Left cardiac atrium (tissue), 4 donors: ENCODE measurements at regions not wholly inside any gene's neighbourhood (a gene's known extent, or its start where the extent isn't known, plus 50 kb on each side); places are given as distances from the start of the nearest gene placed in this dataset.
A peak's percentile ranks its signal among the peaks of the same experiment; 100 is the strongest.

Experiments
- ATAC-seq, 2 donors: fragments of 200-7000 bp; cut with Tn5 transposase; one replicate each; pipeline ENCODE4 v1.9.1; 2020; ENCODE audit warnings: mild to moderate bottlenecking in 2 of 2, moderate library complexity in 2 of 2
- DNase-seq: peaks from one replicate; pipeline ENCODE4 v3.0.0-alpha.2; 2020
- intact Hi-C, 2 donors: fragments of 100-400 bp; cut with DNase I; formaldehyde crosslinking; loops; one replicate each; pipeline versions ENCODE4 v1.14.1 to v1.15.1; 2022 to 2023
- donor health status: DM: no; HTN: yes; CAD: no.
- donor health status: DM: no; HTN: yes; CAD: no; lungs with severe emphysema.
- donor health status: DM: yes; HTN: yes; CAD: no.
- donor health status: Dilated cardiomyopathy.

GRCh38 chr2:43171789-43172188 is 54.6 kb downstream of the ZFP36L2 start:
- peak; percentile 57 for DNase-seq
- no peak for ATAC-seq
- intact Hi-C loops: loop anchor here in 1 of 2 donors (5.0 kb wide), 1 partner anchor 46 kb away; no protein-coding TSS in a partner anchor

DNA sequence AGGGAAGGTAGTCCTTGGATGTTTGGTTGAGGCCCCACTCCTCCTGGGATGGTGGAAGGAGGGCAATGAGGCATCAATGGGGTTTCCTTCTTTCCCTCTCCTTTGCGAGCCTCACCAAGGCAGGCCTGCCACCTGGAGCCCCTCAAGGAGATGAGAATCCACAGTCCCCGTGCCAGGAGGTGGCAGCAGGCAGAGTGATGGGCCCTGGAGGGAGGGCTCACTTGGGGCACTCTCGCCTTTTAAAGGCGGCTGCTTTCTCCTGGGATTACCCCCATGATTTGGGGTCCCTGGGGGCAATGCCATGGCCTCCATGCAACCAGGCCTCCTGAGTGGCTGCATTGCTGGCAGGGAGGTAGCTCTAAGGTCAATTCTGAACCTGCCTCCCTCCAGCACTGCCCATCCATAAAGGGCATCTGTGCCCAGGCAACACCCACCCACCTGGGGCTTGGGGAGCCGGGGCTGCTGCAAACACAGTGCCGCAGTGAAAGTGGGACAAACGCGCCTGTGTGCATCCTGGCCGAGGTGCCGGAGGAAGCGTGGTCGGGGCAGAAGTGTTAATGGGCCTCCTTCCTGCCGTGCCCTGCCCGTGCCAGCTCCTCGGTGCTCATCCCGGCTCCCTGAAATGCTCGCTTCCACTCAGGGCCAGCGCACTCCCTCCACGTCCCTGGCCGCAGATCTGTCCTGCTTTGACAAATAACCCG is 55.9 kb downstream of the ZFP36L2 start:
- DNase-seq (no peak), ATAC-seq (no peak)
- intact Hi-C loops: loop anchor here in 1 of 2 donors (5.0 kb wide), 1 partner anchor 47 kb away; no protein-coding TSS in a partner anchor

DNA sequence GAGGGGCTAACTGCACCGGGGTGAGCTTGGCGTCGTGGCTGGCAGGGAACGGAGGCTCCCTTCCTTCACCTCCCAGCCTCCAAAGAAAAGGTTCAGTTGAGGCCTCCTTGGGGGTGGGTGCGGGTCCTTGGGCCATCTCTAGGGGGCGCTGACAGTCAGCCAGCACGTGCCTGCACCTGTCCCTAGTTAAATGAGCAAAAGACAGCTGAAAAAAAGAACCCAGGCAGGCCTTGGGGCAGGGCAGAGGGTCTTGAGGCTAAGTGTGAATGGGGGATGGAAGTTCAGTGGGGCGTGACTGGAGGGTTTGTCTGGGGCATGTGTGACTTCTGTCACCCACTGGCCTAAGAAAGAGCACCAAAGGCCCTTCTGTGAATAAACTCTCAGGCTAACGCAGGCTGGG is 56.4 kb downstream of the ZFP36L2 start:
- intact Hi-C loops: loop anchor here in 1 of 2 donors (5.0 kb wide), 1 partner anchor 47 kb away; no protein-coding TSS in a partner anchor
- DNase-seq: no peak
- peak; percentile 8 to 16 for ATAC-seq

GRCh38 chr2:43169099-43169945 is 57.1 kb downstream of the ZFP36L2 start:
- peak; percentile 47 for DNase-seq

GRCh38 chr2:43168016-43168369 is 58.4 kb downstream of the ZFP36L2 start:
- no peak for ATAC-seq
- intact Hi-C loops: no loop called here
- no peak for DNase-seq

More at GRCh38 chr2:43169099-43169945, 57.1 kb downstream of the ZFP36L2 start:
- peak; percentile 34 to 44 for ATAC-seq
- intact Hi-C loops: no loop called here

DNA sequence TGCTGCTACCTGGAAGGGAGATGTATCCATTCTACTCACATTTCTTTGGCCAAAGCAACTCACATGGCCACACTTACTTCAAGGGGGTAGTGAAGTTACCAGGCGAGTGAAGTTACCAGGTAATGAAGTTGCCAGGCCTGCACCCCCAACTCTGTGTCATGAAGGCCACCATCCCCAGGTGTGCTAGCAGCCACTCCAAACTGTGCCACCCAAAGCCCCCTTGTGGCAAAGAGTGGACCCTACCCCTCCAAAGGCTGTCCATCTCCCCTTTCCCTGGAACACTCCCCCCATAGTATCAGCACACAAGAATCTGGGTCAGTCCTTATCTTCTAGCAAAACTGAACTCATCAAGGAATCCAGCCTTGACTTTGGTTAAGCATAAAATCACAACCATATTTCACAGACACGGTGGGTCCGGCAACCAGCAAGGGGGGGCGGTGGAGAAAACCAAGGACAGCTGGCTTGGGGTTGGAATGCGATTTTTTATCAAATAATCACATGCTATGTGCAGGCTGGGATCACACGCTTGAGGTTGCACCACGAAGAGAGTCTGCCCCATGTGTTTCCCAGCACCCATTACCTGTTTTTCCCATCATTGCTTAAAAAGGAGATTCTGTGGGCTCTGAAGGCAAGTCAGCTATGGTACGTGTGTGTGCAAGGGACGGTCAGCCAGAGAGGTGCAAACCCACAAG is 60.9 kb downstream of the ZFP36L2 start:
- no peak for DNase-seq
- intact Hi-C loops: no loop called here

GRCh38 chr2:43164686-43165085 is 61.7 kb downstream of the ZFP36L2 start:
- no peak for ATAC-seq
- intact Hi-C loops: loop anchor here in 1 of 2 donors (5.0 kb wide), 1 partner anchor 53 kb away; no protein-coding TSS in a partner anchor

More for the DNA sequence above, 60.9 kb downstream of the ZFP36L2 start:
- ATAC-seq: no peak

GRCh38 chr2:43163584-43164270 is 62.7 kb downstream of the ZFP36L2 start:
- intact Hi-C loops: loop anchor here in 1 of 2 donors (5.0 kb wide), 1 partner anchor 54 kb away; no protein-coding TSS in a partner anchor
- ATAC-seq (no peak), DNase-seq (no peak)

More at GRCh38 chr2:43164686-43165085, 61.7 kb downstream of the ZFP36L2 start:
- DNase-seq: no peak

DNA sequence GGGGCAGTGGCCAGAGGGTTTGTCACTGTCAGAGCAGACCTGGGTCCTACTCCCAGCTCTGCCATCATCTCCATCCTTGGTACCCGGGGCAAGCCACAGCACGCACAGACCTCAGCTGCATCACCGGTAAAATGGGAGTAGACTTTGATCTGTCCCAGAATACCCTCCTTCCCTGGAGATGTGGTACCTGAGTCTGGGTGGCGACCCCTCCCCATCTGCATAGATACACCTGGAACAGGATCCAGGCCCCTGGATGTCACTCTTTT is 64.0 kb downstream of the ZFP36L2 start:
- intact Hi-C loops: loop anchor here in 1 of 2 donors (5.0 kb wide), 1 partner anchor 55 kb away; no protein-coding TSS in a partner anchor
- no peak for ATAC-seq
- DNase-seq: no peak

DNA sequence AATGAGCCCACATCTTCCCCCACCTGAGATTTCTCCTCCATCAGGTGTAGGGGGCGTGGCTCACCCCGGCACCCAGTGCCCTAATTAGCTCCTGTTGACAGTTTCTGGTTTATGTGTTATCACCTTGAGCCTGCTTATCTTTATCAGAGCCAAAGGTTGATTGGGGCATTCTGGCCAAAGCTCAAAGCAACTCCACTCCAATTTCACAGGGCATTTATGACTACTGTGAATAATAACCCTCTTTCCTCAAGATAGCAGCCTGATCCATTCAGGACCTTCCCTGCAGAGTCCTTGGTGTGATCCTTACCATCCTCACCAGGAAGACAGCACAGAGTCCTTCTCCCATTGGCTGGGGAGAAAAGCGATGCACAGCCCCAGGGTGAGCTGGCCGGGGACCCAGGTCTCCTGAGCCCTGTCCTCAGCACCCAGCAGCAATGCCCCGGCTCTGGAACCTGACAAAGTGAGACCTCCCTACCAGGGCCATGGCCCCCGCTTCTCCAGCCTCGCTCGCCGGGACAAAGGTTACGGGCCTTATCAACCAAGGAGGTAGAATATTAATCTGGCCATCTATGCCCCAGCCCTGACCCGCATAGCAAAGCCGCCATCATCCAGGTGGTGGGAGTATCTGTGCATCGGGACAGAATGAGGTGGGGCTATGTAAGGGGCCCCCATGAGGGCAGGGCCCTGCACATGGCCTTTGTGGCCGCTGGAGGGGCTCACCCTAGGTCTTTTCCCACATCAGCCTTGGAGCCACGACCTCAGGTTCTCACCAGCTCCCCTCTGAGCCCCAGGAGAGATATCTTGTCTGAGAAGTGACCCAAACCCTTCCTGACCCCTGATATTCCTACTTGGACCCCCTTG is 64.5 kb downstream of the ZFP36L2 start:
- ATAC-seq: no peak
- DNase-seq: no peak
- intact Hi-C loops: loop anchor here in 1 of 2 donors (5.0 kb wide), 1 partner anchor 55 kb away; no protein-coding TSS in a partner anchor

DNA sequence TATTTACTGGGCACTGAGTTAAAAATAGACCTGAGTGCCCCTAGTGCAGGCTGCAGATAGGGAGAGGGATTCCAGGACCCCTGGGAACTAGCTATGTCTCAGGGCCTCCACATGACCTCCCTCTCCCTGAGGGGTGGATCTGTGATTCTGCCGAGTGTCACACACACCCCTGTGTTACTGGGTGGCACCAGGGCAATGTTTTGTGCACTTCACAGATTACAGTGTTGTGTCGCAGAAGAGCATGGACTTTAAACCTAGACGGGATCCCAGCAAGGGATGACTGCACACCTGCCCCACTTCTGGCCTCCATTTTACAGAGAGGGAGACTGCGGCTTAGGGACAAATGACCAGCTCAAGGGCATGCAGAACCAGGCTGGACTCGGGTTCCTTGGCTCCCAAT is 65.6 kb downstream of the ZFP36L2 start:
- DNase-seq (no peak), ATAC-seq (no peak)
- intact Hi-C loops: loop anchor here in 1 of 2 donors (5.0 kb wide), 1 partner anchor 57 kb away; no protein-coding TSS in a partner anchor

DNA sequence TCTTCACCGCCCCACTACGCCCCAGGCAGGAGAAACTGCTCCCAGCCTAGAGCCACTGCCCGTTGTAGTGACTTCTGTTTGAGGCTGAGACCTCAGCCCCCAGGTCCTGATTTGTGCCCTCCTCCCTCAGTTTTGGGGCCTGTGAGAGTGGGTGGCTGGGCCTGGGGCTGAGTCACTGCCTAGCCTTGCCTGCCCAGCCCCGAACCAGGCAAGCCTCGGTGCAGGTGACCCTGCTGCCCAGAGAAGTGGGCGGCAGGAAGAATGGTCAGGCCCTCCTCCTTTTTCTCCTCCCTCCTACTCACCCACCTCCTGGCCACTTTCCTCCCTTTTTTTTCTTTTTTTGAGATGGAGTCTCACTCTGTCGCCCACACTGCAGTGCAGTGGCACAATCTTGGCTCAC is 66.6 kb downstream of the ZFP36L2 start:
- DNase-seq (no peak), ATAC-seq (no peak)
- intact Hi-C loops: loop anchor here in 1 of 2 donors (5.0 kb wide), 1 partner anchor 58 kb away; no protein-coding TSS in a partner anchor

GRCh38 chr2:43158259-43158880 is 68.0 kb downstream of the ZFP36L2 start:
- peak; percentile 69 to 76 for ATAC-seq
- intact Hi-C loops: no loop called here
- peak; percentile 70 for DNase-seq

DNA sequence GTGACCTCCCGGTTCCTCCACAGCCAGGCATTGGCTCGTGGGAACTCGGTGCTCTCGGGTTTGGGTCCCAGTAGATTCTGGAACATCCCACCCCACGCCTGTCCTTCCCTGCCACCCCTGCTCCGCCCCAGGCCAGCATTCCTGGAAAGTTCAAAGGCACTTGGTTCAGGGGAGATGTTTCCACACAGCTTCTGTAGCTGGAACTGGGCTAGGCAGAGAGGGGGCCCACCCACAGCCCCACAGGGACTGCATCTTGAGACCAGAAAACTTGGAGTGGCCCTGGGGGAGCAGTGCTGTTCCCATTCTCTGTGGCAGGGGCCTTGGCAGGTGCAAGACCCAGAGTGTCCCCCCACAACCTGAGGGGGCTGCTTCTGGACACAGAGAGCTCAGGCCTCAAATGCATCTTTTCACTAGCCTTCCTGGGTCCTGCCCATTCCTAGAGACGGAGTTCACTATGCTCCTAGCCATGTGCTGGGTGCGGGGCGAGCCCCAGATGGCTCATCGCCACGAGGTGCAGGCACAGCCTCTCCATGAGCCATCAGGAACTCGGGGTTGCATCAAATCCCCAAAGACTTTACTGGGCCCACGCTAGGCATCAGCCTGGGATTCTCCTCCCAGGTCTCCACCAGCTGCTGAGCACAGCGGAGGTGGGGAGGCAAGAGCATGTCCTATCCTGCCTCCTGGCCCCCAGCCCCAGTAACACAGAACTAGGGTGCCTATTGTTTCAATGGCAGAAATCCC is 68.7 kb downstream of the ZFP36L2 start:
- DNase-seq (no peak), ATAC-seq (peak in 1 of 2 donors; percentile 7)
- intact Hi-C loops: no loop called here

- DNase-seq (no peak), ATAC-seq (no peak)
- intact Hi-C loops: no loop called here
Observed at GRCh38 chr2:43155851-43156411, 70.5 kb downstream of the ZFP36L2 start.

DNA sequence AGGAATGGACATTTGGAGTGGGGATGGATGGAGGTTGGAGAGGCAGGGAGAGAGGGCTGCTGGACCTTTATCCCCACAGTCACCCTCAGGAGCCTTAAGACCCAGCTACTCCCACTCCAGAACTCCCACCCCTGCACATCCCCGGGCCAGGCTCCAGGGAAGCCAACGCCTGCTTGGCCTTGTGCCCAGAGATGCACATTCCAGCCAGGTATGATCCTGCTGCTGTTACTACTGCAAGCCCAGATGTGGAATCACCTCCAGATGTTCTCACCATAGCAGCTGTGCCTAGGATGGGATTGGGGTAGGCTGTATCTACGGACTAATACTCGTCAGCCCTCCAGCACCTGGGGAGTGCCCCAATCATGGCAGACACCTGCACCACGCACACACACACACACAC is 71.7 kb downstream of the ZFP36L2 start:
- DNase-seq (no peak), ATAC-seq (no peak)
- intact Hi-C loops: no loop called here
